T1000 (cell line): ENCODE measurements at regions not wholly inside any gene's neighbourhood (a gene's known extent, or its start where the extent isn't known, plus 50 kb on each side); places are given as distances from the start of the nearest gene placed in this dataset.

Experiments used
- DNase-seq: peaks from one replicate; lab custom pipeline; 2025; ENCODE audit warnings: mixed read lengths; lab: John Stamatoyannopoulos, UW

- DNase-seq, result no peak
Measured at GRCh38 chr7:106775975-106776607, 89.0 kb upstream of the PIK3CG start.

GRCh38 chr7:106776618-106777347 is 88.3 kb upstream of the PIK3CG start:
- DNase-seq, result no peak

- no peak for DNase-seq
Measured at GRCh38 chr7:106777674-106778299, 87.3 kb upstream of the PIK3CG start.

GRCh38 chr7:106778656-106779250 is 86.3 kb upstream of the PIK3CG start:
- DNase-seq, result no peak

GRCh38 chr7:106779877-106780276 is 85.2 kb upstream of the PIK3CG start:
- DNase-seq, result no peak

GRCh38 chr7:106781007-106781406 is 84.1 kb upstream of the PIK3CG start:
- DNase-seq, result no peak

- no peak for DNase-seq
Measured at GRCh38 chr7:106781828-106782544, 83.1 kb upstream of the PIK3CG start.

- DNase-seq, result no peak
Measured at GRCh38 chr7:106783286-106783685, 81.8 kb upstream of the PIK3CG start.

- no peak for DNase-seq
Measured at GRCh38 chr7:106788637-106789036, 76.4 kb upstream of the PIK3CG start.

GRCh38 chr7:106791526-106791925 is 73.6 kb upstream of the PIK3CG start:
- no peak for DNase-seq

GRCh38 chr7:106792233-106792926 is 72.7 kb upstream of the PIK3CG start:
- DNase-seq, result no peak

- DNase-seq, result no peak
Measured at GRCh38 chr7:106793015-106793975, 71.8 kb upstream of the PIK3CG start.

GRCh38 chr7:106794276-106795083 is 70.6 kb upstream of the PIK3CG start:
- DNase-seq, result no peak

- DNase-seq, result no peak
Measured at GRCh38 chr7:106795084-106795876, 69.8 kb upstream of the PIK3CG start.

- no peak for DNase-seq
Measured at GRCh38 chr7:106795877-106796231, 69.2 kb upstream of the PIK3CG start.

GRCh38 chr7:106797937-106798336 is 67.1 kb upstream of the PIK3CG start:
- no peak for DNase-seq

- DNase-seq, result no peak
Measured at GRCh38 chr7:106802589-106802988, 62.5 kb upstream of the PIK3CG start.

GRCh38 chr7:106806556-106806955 is 58.5 kb upstream of the PIK3CG start:
- no peak for DNase-seq

- DNase-seq, result no peak
Measured at GRCh38 chr7:106807474-106807873, 57.6 kb upstream of the PIK3CG start.
